22Rv1 (cell line): ENCODE measurements at regions not wholly inside any gene's neighbourhood (a gene's known extent, or its start where the extent isn't known, plus 50 kb on each side); places are given as distances from the start of the nearest gene placed in this dataset.

ENCODE experiments used
- CTCF ChIP-seq: fragments of 450-650 bp; IDR thresholded peaks from 2 replicates; pipeline ENCODE4 v1.5.1; 2017; ENCODE audit warnings: mild to moderate bottlenecking
- ZFX ChIP-seq: fragments of 450-650 bp; IDR thresholded peaks from 2 replicates; pipeline ENCODE4 v1.6.1; 2017; ENCODE audit warnings: antibody characterized with exemption, borderline replicate concordance

- TF ChIP-seq CTCF = no peak
- TF ChIP-seq ZFX = no peak
Measured at GRCh38 chr7:25853314-25853713, 298.7 kb upstream of the NFE2L3 start.
